HuH-7.5 (cell line): ENCODE measurements at regions not wholly inside any gene's neighbourhood (a gene's known extent, or its start where the extent isn't known, plus 50 kb on each side); places are given as distances from the start of the nearest gene placed in this dataset.
"Not testable (repeated sequence)": the region's sequence is repeated elsewhere in the genome, so short reads cannot be mapped to it uniquely, and the experiment has no call there.

ENCODE experiments used
- DNase-seq: peaks from one replicate; pipeline ENCODE4 v3.0.0; 2011; ENCODE audit warnings: low spot score

DNA sequence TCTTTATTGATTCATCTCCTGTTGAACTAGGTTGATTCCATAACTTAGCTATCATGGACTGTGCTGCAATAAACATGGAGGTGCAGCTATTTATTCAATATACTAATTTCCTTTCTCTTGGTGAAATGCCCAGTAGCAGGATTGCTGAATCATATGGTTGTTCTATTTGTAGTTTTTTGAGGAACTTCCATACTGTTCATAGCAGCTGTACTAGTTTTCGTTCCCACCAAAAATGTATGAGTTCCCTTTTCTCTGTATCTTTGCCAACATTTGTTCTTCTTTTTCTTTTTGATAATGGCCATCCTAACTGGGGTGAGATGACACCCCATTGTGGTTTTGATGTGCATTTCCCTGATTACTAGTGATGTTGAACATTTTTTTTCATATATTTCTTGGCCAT, 87.2 kb upstream of the NAV2 start:
- no peak for DNase-seq

DNA sequence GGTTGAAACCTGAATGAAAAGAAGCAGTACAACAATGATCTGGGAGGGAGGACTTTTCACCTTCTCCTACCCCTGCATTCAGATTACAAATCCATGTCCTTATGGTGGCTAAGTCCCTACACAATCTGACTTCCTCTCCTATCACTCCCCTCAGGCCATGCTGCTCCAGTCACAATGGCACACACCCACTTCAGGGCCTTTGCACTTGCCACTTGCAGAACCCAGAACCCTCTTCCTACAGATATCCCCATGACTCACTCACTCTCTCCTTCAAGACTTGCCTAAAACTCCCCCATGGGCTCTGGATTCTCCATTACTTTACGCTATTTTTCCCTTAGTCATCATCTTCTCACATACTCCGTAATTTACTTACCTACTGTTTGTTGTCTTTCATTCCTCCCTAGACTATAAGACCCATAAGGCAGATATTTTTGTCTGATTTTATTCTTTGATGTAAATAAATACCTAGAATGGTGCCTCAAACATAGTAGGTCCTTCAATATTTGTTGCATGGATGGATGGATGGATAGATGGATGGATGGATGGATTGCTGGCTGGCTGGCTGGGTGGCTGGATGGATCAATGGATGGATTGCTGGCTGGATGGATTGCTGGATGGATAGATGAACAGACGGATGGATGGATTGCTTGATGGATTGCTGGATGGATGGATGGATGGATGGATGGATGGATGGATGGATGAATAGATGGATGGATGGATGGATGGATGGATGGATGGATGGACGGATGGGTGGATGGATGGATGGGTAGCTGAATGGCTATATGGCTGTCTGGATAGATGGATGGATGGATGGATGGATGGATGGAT, 94.7 kb upstream of the NAV2 start:
- DNase-seq = no peak

DNA sequence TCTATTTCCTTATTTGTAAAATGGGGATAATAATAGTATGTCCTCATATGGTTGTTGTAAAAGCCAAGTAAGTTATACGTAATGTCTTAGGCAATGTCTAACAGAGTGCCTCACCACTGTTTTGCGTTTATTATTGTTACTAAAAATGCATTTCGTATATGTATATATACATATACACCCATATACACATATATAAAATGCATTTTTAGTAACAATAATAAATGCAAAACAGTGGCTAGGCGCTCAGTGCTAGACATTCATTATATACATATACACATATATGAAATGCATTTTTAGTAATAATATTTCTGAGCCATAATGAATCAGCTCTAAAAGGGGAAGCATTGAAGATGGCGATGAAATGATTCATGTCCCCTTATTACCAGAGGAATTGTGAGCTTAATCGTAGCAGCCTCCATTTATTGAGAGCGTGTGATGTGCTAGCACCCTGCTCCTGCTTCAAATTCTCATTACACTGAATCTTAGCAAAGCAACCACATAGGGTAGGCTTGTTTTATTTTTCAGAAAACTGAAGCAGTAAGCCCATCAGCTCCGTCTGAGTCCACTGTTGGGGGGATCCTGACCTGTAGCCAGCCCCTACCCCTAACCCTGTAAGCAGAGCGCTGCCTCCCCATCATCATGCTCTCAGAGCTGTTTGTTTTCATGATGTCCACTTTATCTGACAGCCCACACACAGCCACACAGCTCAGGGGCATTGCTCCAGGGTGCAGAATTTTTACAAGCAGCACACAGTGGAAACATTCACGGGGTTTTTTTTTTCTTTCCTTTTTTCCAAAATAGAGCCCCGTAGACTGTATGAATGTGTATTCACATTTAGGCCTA, 97.1 kb upstream of the NAV2 start:
- no peak for DNase-seq

DNA sequence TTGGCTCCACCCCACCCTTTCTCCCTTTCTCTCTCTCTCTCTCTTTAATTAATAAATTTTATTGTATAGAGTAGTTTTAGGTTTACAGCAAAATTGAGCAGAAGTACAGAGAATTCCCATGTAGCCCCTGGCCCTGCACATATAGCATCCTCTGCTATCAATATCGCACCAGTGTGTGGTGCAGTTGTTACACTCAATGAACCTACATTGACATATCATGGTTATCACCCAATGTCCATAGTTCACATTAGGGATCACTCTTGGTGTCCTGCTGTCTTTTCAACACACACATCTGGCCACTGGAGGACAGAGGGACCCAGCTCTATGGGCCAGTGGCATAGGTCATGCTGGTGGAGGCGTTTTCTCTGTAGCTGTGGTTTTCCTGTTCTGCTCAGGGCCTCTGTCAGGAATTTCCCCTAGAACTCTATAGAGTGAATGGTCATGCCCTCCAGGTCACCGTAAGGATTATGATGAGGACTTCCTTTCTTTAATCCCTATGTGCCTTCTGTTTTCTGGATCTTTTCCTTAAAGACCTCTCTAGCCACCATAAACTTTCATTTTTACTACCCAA, 98.2 kb upstream of the NAV2 start:
- no peak for DNase-seq

DNA sequence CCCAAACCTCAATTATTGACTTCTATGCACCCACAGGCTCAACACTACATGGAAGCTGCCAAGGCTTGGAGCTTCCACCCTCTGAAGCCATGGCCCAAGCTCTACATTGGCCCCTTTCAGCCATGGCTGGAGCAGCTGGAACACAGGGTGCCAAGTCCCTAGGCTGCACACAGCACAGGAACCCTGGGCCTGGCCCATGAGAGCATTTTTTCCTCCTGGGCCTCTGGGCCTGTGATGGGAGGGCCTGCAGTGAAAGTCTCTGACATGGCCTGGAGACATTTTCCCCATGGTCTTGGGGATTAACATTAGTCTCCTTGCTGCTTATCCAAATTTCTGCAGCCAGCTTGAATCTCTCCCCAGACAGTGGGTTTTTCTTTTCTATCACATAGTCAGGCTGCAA, 100.6 kb upstream of the NAV2 start:
- DNase-seq = not testable (repeated sequence)

DNA sequence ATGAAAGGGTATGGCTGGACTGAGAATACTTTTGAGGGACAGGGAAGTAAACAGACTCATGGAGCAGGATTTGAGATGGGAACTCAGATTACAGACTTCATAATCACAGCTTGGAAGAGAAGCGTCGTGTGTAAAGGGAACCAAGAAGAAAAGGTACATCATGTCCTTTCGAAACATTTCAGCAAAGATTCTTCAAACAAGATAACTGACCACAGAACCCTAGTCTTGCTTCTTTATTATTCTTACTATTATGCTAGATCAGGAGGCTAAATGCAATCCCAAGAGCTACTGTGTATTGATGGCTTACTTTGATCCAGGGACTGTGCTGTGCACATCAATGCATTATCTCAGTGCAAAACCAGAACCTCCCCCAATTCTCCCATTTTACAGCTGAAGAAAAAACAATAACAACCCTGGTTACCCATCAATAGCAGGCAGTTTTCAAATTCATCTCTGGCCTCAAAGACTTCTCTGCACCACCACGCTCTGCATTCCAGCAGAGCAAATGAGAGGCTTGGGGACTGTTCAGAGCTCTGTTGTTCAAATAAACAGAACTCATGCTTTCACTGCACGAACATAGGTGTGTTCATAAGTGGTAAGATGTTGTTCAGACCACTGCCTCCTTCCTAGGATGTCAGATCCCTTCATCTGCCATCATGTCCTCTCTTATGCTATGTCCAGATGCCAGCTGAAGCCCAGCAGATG, 104.8 kb upstream of the NAV2 start:
- DNase-seq = no peak

DNA sequence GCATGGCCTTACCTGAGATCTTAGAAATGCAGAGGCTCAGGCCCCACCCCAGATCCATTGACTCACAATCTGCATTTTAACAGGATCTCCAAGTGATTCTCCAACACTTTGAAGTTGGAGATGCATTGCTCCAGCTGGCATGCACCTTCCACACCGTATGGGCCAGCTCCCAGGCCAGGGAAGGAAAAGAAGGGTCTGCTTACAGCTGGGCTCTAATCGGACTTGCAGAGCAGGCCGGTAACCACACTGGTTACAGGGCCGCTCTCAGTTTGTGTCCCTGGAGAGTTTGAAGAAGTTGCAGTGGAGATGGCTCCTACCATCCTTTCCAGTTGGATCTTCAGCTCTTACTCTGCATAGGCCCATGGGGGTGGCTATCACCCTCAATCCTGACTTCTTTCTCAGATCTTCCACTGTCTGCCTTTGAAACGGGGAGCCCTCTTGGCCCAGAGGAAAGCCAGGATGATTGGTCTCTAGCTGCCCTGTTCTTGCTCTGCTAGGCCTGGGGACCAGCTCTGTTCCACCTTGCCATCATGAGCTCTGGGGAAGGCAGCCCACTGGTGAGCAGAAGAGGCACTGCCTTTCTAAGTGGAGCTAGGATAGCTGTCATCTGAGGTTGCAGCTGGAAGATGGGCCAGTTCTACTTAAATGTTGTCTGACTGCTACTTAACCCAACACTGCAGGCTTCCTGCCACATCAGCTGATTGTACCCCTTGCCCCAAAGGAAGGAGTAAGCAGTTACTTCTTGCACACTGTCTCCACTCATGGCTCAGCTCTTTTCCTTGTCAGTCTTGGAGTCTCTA, 105.6 kb upstream of the NAV2 start:
- no peak for DNase-seq

DNA sequence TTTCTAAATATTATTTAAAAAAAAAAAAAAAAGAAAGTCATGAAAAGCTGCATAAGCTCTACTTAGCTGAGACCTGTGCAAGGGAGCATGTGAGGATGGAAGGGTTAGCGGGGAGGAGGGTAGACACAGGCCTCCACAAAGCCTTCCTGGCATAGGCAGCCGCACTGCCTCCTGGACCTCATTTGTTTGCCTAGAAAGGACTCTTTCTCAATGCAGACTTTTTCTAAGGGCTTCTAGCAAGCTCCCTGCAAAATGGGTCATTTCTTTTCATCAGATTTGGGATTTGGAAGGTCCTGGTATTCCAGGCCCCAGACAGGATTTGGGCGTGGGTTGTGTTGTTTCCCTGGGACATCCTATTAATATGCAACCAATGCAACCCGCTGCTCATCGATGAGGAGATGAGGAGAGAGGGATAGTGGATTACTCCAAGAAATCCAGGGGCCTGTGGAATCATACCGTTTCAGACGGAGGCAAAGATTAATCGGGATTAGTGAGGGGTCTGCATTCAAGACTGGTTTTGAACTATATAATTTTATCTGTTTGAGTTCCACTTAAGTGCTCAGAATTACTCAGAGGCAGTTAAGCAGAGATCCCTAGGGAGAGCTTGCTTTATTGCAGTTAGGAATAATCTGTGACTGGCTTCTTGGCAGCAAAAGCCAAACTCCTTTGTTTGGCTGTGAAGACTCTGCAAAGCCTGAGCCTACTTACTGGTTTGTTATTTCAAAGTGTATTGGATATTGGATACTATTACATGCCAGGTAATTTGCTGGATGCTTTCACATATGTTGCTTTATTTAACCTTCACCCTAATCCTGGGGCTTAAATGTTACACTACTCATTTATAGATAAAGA, 106.9 kb upstream of the NAV2 start:
- no peak for DNase-seq

DNA sequence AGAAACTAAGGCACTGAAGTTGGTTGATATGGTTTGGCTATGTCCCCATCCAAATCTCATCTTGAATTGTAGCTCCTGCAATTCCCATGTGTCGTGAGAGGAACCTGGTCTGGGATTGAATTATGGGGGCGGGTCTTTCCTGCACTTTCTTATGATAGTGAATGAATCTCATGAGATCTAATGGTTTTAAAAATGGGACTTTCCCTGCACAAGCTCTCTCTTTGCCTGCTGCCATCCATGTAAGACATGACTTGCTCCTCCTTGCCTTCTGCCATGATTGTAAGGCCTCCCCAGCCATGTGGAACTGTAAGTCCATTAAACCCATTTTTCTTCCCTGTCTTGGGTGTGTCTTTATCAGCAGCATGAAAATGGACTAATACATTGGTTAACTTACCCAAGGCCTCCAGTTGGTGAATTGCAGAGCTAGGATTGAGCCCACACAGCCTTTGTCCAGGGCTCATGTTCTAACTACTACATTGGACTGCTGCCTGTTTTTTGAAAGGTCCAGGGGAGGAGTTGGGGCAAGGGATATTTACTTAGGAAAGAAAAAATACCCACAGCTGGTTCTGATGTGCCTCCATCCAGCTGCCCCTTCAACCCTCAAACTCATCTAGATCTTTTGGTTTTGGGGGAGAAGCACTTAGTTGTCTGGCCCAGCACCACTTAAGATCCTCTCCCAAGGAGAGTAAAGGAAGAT, 107.8 kb upstream of the NAV2 start:
- DNase-seq = no peak

DNA sequence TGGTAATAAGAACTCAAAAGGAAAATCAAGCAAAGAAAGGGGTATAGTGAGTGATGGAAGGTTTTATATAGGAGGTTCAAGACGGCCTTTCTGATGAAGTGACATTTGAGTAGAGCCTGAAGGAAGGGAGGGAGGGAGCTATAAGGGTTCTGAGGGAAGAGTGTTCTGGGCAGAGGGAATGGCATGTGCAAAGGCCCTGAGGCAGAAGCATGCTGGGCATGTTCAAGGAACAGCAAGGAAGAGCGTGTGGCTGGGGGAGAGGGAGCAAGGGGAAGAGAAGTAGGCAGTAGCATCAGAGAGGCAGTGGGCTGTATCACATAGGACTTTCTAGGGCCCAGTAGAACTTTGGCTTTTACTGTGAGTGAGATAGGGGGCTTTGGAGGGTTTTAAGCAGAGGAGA, 108.9 kb upstream of the NAV2 start:
- no peak for DNase-seq

DNA sequence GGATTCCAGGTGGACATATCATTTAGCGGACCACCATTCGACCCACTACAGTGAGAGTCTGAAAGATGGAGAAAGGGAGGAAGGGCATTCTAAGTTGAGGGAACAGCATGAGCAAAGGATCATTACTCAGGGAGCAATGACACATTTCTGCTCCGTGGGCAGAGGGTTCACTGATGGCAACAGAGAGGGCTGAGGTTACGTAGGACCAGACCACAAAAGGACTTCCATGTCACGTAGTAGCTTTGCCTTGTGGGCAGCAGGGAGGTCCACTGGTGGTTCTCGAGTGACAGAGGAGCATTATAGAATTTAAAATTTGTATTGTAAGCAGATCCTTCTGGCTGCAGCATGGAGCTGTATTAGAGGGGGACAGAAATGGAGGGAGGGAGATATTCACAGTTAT, 109.7 kb upstream of the NAV2 start:
- DNase-seq = no peak

DNA sequence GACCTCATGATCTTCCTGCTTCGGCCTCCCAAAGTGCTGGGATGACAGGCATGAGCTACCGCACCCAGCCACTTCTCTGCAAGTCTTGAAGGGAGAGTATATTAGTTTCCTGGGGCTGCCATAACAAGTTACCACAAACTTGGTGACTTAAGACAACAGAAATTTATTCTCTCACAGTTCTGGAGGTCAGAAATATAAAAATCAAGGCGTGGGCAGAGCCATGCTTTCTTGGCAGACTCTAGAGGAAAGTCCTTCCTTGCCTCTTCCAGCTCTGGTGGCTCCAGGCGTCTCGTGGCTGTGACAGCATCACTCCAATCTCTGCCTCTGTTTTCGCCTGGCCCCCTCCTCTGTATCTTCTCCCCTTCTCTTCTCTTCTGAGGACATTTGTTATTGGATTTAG, 110.2 kb upstream of the NAV2 start:
- DNase-seq = no peak

DNA sequence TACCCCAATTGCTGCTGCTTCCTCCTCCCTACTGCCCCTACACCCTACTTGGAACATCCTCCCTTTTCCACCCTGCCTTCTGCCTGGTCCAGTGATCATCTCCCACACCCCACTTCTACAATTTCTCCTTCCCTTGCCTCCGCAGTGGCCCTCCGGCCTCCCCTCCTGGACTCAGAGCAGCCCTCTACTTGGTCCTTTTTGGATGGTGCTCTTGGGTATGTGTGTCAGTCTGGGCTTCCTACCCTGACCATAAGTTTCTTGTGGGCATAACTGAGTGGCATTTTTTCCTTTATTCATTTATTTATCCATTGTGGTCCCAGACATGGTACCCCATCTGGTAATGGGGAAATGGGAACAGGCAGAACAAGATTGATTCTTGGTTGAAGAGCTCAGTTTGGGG, 111.4 kb upstream of the NAV2 start:
- no peak for DNase-seq

DNA sequence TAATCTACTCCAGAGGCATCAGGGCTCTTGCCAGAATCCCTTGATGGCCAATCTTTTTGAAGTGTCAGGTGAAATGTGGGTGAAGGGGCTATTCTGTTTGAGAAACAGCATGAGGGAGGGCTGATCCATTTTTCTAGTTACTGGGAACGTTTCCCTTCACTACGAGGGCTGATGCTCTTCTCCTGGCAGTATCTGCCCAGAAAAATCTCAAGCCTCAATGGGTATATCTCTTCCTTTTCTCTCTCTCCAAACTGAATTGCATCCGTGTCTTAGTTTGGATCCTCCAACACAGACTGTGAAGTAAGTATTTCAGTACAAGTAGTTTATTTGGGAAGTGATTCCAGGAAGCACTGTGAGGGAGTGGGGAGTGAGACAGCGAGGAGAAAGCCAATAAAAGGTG, 113.0 kb upstream of the NAV2 start:
- DNase-seq = no peak

DNA sequence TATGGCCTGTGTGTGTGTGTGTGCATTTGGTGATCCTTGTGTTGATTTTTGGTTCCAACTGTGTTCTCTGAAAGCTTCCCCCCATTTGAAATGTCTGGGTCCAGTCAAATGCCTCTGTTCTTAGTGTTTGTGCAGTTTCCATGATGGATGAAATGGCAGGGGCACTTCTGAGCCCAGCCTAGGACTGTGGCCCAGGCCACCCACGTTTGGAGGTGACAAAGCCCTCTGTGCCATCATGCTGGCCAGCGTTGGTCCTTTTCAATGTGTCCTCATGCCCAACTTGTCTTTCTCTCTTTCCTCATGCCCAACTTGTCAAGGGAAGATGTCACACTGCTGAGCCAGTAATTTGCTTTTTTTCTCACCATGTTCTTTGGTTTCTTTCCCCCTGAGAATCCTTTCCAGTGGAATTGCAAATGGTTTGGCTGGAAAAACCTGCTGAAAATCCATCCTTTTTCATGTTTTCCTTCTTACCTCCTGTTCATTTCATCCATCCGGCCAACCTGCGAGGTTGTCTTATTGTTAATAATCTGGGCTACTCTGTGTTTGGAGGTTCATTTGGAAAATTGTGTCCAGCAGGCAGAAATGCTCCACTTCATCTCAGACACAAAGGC, 113.7 kb upstream of the NAV2 start:
- no peak for DNase-seq

DNA sequence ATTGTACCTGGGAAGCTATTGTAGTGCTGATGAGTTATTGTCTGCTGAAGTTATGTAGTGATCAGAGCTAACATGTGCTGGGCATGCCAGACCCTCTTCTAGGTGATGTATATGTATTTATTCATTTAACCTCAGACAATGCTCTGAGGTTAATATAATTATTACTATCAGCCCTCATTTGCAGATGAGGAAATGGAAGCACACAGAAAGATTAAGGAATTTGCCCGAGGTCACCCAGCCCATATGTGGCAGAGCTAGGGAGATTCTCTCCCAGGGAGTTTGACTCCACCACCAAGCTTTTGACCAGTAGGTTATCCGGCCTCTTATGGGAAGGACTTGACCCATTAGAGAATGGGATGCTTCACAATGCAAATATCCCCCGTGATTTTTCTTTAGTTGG, 114.2 kb upstream of the NAV2 start:
- DNase-seq = no peak

DNA sequence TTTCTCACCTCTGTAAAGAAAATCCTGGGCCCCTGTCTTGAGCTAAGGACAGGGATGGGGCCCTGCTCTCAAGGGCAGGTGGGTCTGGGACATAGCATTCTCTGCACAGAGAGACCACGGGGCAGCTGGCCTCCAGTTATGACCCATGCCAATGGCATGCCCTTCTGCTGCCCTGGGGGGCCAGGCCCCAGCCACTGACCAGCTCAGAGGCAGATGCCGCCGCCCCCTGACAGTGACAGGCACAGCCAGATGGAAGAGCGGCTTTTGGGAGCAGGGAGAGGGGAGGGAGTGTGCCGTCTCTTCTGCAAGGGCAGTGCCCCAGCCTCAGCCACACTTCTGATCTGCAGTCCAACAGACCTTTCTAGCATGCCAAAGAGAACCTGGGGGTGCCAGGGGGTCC, 114.8 kb upstream of the NAV2 start:
- DNase-seq = no peak

DNA sequence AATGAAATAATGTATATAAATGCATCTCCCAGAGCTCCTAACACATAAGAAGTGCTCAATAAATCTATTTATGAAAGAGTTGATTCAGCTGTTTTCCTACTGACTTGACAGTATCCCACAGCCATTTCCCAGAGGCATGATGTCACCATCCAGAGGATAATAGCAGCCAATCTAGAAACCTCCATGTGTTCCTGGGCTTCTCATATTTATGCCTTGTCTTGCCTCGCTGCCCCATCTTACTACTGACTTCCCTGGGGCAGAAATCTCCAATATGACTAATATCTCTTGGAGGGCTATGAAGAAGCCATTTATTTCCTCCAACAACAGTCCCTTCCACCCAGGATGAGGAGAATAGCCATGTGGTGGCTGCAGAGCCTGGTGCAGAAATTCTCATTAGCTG, 115.4 kb upstream of the NAV2 start:
- no peak for DNase-seq

DNA sequence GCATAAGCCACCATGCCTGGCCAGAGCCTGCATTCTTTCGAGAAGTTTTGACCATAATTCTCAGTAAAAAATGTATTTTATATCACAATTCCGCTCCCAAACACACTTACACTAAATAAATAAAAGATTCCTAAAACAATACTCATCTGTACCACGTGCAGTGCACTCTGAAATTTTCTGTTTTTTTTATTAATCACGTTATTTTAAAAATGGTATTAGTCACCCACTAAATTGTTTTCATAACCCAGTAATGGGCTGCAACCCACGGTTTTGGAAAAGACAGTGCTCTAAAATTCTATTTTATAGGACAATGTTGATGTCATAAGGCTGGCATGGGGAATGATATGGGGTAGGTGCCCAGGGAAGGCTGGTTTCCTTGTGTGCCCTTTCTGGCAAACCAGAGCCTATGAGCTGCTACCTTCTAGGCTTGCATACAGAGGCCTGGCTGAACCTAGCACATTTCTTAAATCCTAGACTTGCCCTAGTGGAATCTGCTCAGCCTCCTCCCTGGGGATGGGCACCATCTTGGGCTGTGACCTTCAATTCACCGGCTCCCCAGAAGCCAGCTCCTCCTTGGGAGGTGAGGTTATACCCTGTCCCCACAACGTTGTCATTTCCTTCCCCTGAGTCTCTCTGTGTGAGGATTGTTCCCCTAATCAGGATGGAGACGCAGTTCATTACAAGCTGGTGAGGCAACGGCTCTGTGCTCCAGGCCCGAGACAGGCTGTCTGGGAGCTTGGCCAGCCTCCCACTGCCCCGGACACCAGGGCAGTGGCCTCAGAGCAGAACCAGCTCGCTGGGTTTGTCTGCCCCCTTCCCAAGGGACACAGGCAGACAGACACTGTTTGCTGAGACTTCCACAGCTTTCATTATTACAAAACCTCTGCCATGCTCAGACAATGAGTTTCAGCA, 116.5 kb upstream of the NAV2 start:
- DNase-seq = no peak
